ENCODE measurements at regions not wholly inside any gene's neighbourhood (a gene's known extent, or its start where the extent isn't known, plus 50 kb on each side); places are given as distances from the start of the nearest gene placed in this dataset.
"Not testable (repeated sequence)": the region's sequence is repeated elsewhere in the genome, so short reads cannot be mapped to it uniquely, and the experiment has no call there.

GRCh38 chr9:40946228-40946627 is 182.3 kb downstream of the FOXD4L6 start:
- TF ChIP-seq TCF7L2 (IDR thresholded peaks at IDR 0.05; ENCODE audit: low read depth, low read length); POLR2AphosphoS5 (IDR thresholded peaks at IDR 0.05; ENCODE audit: low read depth, low read length); CTCF (IDR thresholded peaks at IDR 0.05); SIN3A (IDR thresholded peaks at IDR 0.05; ENCODE audit: borderline replicate concordance, insufficient read depth, low read depth, low read length); REST (IDR thresholded peaks at IDR 0.05; ENCODE audit: insufficient read depth in 1 of 2, low read depth in 2 of 2, low read length in 1 of 2): not testable (repeated sequence)
